K562 (cell line): ENCODE measurements at regions not wholly inside any gene's neighbourhood (a gene's known extent, or its start where the extent isn't known, plus 50 kb on each side); places are given as distances from the start of the nearest gene placed in this dataset.

Experiments used
- ATAC-seq: fragments of 200-7000 bp; cut with Tn5 transposase; 3 replicates; pipeline ENCODE4 v1.9.1; 2020; ENCODE audit warnings: moderate library complexity
- BruUV-seq: library from RNA; stranded (reverse); fragments of 400-500 nt; replicated peaks from 2 replicates; lab custom pipeline; 2021; lab: Mats Ljungman, UMichigan
- CTCF ChIA-PET: fragments of 300-600 bp; formaldehyde crosslinking; extraction: SDS; loops from one replicate; lab custom pipeline; 2021; ENCODE audit warnings: low intra/inter-chr PET ratio; lab: Yijun Ruan, JAX
- POLR2A ChIA-PET: fragments of 300-600, 350-650 bp; sonication (Branson Sonifier 250); formaldehyde crosslinking; extraction: SDS; loops from one replicate; lab custom pipeline; 2021; ENCODE audit warnings: antibody characterized with exemption, inconsistent platforms; lab: Yijun Ruan, JAX
- DNase-seq, 4 experiments: peaks; one replicate each; pipeline versions ENCODE4 v3.0.0 to v3.0.0-alpha.2; 2011 to 2018; ENCODE audit warnings: low spot score in 3 of 4, mixed read lengths in 3 of 4; ENCODE audit errors: extremely low read depth in 1 of 4
- FAIRE-seq: peaks from 2 replicates; lab custom pipeline; 2011; peaks lifted over from hg19 to GRCh38; lab: Jason Lieb, UNC
- H2AFZ ChIP-seq: 2 replicates; pipeline ENCODE4 v1.6.0; 2011; ENCODE audit warnings: low read depth, low read length, control low read depth, inconsistent platforms
- H3K27ac ChIP-seq: fragments of 200-600 bp; 3 replicates; pipeline ENCODE4 v1.8.0; 2011; ENCODE audit warnings: low read depth, mild to moderate bottlenecking, control low read depth, inconsistent platforms, low read length, moderate library complexity, mixed read lengths; ENCODE audit errors: extremely low read depth
- H3K27me3 ChIP-seq, 2 experiments: fragments of 300-600 bp in 1 of 2; 2 replicates in 1 of 2; 3 replicates in 1 of 2; pipeline versions ENCODE4 v1.6.0 to v1.8.0; 2011; ENCODE audit warnings: inconsistent platforms in 2 of 2, low read length in 2 of 2, mild to moderate bottlenecking in 1 of 2, mixed read lengths in 1 of 2, moderate library complexity in 1 of 2; ENCODE audit not compliant: control insufficient read depth in 2 of 2, insufficient read depth in 2 of 2
- H3K36me3 ChIP-seq: fragments of 300-600 bp; 3 replicates; pipeline ENCODE4 v1.8.0; 2011; ENCODE audit warnings: mild to moderate bottlenecking, low read length, inconsistent platforms; ENCODE audit not compliant: control insufficient read depth, insufficient read depth
- H3K4me1 ChIP-seq, 2 experiments: fragments of 200-600 bp in 1 of 2; replicated peaks in 1 of 2; 2 replicates in 1 of 2; 3 replicates in 1 of 2; pipeline versions ENCODE4 v1.5.1 to v1.8.0; 2011; ENCODE audit warnings: inconsistent platforms in 2 of 2, low read length in 2 of 2, mild to moderate bottlenecking in 1 of 2, mixed read lengths in 1 of 2, moderate library complexity in 1 of 2; ENCODE audit not compliant: control insufficient read depth in 2 of 2, insufficient read depth in 2 of 2
- H3K4me2 ChIP-seq: 2 replicates; pipeline ENCODE4 v1.6.1; 2011; ENCODE audit warnings: low read length, control low read depth, inconsistent platforms, mixed read lengths; ENCODE audit not compliant: insufficient read depth
- H3K4me3 ChIP-seq: fragments of 200-600 bp; sonication (generic), shearing (Covaris generic); 2 replicates; pipeline ENCODE4 v1.5.1; 2016; ENCODE audit warnings: control low read depth, inconsistent platforms
- H3K79me2 ChIP-seq: fragments of 200-600 bp; 3 replicates; pipeline ENCODE4 v1.8.0; 2011; ENCODE audit warnings: low read length, inconsistent platforms; ENCODE audit not compliant: control insufficient read depth, insufficient read depth
- H3K9ac ChIP-seq, 2 experiments: 2 replicates each; pipeline versions ENCODE4 v1.6.0 to v1.6.1; 2011; ENCODE audit warnings: low read depth in 2 of 2, low read length in 2 of 2, control low read depth in 1 of 2, inconsistent platforms in 1 of 2, mild to moderate bottlenecking in 1 of 2, mixed read lengths in 1 of 2; ENCODE audit not compliant: insufficient read depth in 1 of 2
- H3K9me1 ChIP-seq: one replicate; pipeline ENCODE4 v1.6.0; 2011; ENCODE audit warnings: inconsistent platforms, mild to moderate bottlenecking, low read length, moderate library complexity; ENCODE audit not compliant: control insufficient read depth, insufficient read depth
- H3K9me3 ChIP-seq: replicated peaks from 2 replicates; pipeline ENCODE4 v1.5.1; 2011; ENCODE audit warnings: low read depth, low read length, inconsistent platforms; ENCODE audit not compliant: control insufficient read depth, insufficient read depth
- H4K20me1 ChIP-seq: replicated peaks from 2 replicates; pipeline ENCODE4 v1.6.1; 2011; ENCODE audit warnings: low read length, inconsistent platforms, mixed read lengths; ENCODE audit not compliant: control insufficient read depth, insufficient read depth
- ADNP ChIP-seq: fragments of 200-800 bp; sonication (Bioruptor generic); IDR thresholded peaks from 2 replicates; pipeline ENCODE4 v1.6.1; 2016; ENCODE audit warnings: missing genetic modification characterization, missing compliant biosample characterization
- CBFB ChIP-seq: sonication (generic); formaldehyde crosslinking; IDR thresholded peaks from 2 replicates; pipeline ENCODE4 v1.4.0; 2020; ENCODE audit warnings: mild to moderate bottlenecking, missing genetic modification reagents
- NFE2L1 ChIP-seq: fragments of 450-650 bp; IDR thresholded peaks from 2 replicates; pipeline ENCODE4 v1.6.1; 2016; ENCODE audit warnings: missing genetic modification characterization, low read depth, mild to moderate bottlenecking, missing compliant biosample characterization, moderate library complexity, borderline replicate concordance
- NFIX ChIP-seq: fragments of 250-450 bp; sonication (Bioruptor Pico); IDR thresholded peaks from 2 replicates; pipeline ENCODE4 v1.4.0; 2020; ENCODE audit warnings: low read depth, mild to moderate bottlenecking, moderate library complexity
- SP2 ChIP-seq: IDR thresholded peaks from 2 replicates; pipeline ENCODE4 v1.6.1; 2011; ENCODE audit warnings: mild to moderate bottlenecking, low read depth, low read length, moderate library complexity; ENCODE audit not compliant: poor library complexity, severe bottlenecking; ENCODE audit errors: extremely low read depth
- TOE1 ChIP-seq, 2 experiments: fragments of 450-650 bp in 1 of 2; sonication (generic) in 1 of 2; formaldehyde crosslinking in 1 of 2; IDR thresholded peaks; 2 replicates each; pipeline versions ENCODE4 v1.7.1 to v1.8.0; 2016 to 2022; ENCODE audit warnings: borderline replicate concordance in 2 of 2, mild to moderate bottlenecking in 2 of 2, antibody characterized with exemption in 1 of 2, inconsistent platforms in 1 of 2, low read depth in 1 of 2, missing genetic modification reagents in 1 of 2, moderate library complexity in 1 of 2
- ZFP1 ChIP-seq: fragments of 450-650 bp; formaldehyde crosslinking; IDR thresholded peaks from 2 replicates; pipeline ENCODE4 v1.4.0; 2020; ENCODE audit warnings: mild to moderate bottlenecking, mixed read lengths
- ZNF586 ChIP-seq: fragments of 450-650 bp; formaldehyde crosslinking; conservative IDR thresholded peaks from 2 replicates; pipeline ENCODE4 v1.4.0; 2020; ENCODE audit warnings: mild to moderate bottlenecking, moderate library complexity
- ZNF696 ChIP-seq: fragments of 250-450 bp; sonication (Bioruptor Pico); conservative IDR thresholded peaks from 2 replicates; pipeline ENCODE4 v1.4.0; 2020; ENCODE audit warnings: mild to moderate bottlenecking, moderate library complexity
- WGBS: fragments of 100-300 bp; shearing (Covaris generic); methylation state at CpG from one replicate; pipeline ENCODE4 v1.1.6; 2016; ENCODE audit warnings: low coverage, mixed read lengths; ENCODE audit not compliant: insufficient coverage; ENCODE audit errors: missing lambda C conversion rate; 5-methylcytosine and 5-hydroxymethylcytosine counted together
- in situ Hi-C: fragments of 300-500 bp; cut with MboI; formaldehyde crosslinking; loops from 4 replicates; pipeline ENCODE4 v1.15.0; 2018; ENCODE audit warnings: inconsistent platforms, mixed read lengths
- intact Hi-C: fragments of 100-400 bp; cut with micrococcal nuclease; formaldehyde crosslinking; loops from 2 replicates; pipeline ENCODE4 v1.14.2; 2022

DNA sequence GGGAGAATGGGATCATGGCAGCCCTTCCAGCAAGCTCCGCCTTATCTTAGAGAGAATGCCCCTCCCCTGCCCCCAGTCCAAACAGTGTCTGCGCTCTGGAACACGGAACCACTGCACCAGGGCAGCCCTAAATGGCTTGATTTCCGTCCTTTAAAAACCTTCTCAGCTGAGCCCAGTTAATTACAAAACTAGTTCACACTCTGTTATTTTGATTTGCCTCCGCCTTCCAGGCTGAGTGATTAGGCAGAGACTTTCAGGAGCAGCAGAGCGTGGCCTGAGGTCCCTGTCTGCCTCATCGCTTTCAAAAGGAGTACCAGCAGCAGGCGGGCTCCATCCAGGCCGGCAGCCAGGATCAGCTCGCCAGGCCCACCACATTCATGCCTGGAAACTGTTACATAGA lies 313.0 kb downstream of the BRD1 start:
- H3K36me3 ChIP-seq: peaks cover 14% of the 10 kb centered on the region; the same call in 1 of the 3 replicates
- BruUV-seq: no TSS peak
- in situ Hi-C loops: no loop called here
- H4K20me1 ChIP-seq: no peaks in the 10 kb centered on the region
- H3K9me3 ChIP-seq: no peaks in the 10 kb centered on the region
- intact Hi-C loops: no loop called here
- H3K9me1 ChIP-seq: no peaks in the 10 kb centered on the region
- no peak overlapping the region for H3K27ac ChIP-seq
- ChIA-PET CTCF (no interaction called here), POLR2A (no interaction called here)
- H3K4me1 ChIP-seq: peaks cover 0 to 3% of the 10 kb centered on the region in 2 experiments; a peak in 2 of 5 replicates
- no peak overlapping the region for H3K4me2 ChIP-seq
- H3K27me3 ChIP-seq: no peaks in the 10 kb centered on the region
- FAIRE-seq (no peak), ATAC-seq (no peak), DNase-seq (no peak)
- no peak for TF ChIP-seq SP2
- TF ChIP-seq TOE1 (IDR thresholded peaks at IDR 0.05; ENCODE audit: borderline replicate concordance): no peak
- no peak for TF ChIP-seq TOE1 (CRISPR knock-in tag; IDR thresholded peaks at IDR 0.05; ENCODE audit: borderline replicate concordance, low read depth)
- TF ChIP-seq NFE2L1 (tag): no peak
- TF ChIP-seq ADNP (tag): no peak
- no peak for TF ChIP-seq CBFB (CRISPR knock-in tag)
- no peak for TF ChIP-seq ZNF586 (CRISPR knock-in tag)
- TF ChIP-seq ZFP1 (CRISPR knock-in tag): no peak
- no peak for TF ChIP-seq NFIX
- TF ChIP-seq ZNF696 (CRISPR knock-in tag): no peak
- WGBS: 97% methylated on average over 9 of the region's 10 CpGs
- H2AFZ ChIP-seq: no peak overlapping the region
- no peak overlapping the region for H3K9ac ChIP-seq
- no peak overlapping the region for H3K4me3 ChIP-seq
- peaks cover 35% of the 10 kb centered on the region for H3K79me2 ChIP-seq
